ENCODE measurements at regions not wholly inside any gene's neighbourhood (a gene's known extent, or its start where the extent isn't known, plus 50 kb on each side); places are given as distances from the start of the nearest gene placed in this dataset.
"Not testable (repeated sequence)": the region's sequence is repeated elsewhere in the genome, so short reads cannot be mapped to it uniquely, and the experiment has no call there.

DNA sequence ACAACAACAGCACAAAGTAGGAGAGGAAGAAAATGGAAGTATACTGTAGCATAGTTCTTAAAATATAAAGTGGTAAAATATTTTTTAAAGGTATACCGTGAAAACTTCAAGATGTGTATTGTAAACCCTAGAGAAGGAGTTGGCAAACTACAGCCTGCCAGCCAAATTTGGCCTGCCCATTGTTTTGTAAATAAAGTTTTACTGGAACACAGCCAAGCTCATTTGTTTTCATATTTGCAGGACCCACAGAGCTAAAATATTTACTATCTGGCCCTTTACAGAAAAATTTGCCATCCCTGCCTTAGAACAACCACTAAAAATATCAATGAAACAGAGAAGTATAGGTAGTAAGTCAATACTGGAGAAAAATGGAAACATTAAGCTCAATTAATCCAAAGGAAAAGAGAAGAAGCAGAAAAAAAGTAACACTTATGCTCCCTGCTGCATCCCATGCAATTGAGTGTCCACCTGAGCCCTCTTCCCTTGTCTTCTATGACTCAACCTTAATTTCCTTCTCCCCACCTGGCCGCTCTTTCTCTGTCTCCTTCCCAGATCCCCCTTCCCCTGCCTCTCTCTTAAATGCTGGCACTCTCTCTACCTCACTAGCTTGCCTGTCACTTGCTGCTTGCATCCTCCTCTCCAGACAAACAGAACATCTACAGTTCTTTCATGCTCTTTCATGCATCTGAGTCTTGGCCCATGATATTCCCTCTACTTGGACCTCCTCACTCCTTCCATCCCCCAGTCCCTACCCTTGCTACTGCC is 50.6 kb upstream of the FER start:
- DNase-seq = no peak

GRCh38 chr5:108696407-108696806 is 51.3 kb upstream of the FER start:
- no peak for DNase-seq

GRCh38 chr5:108688485-108688884 is 59.2 kb upstream of the FER start:
- DNase-seq = no peak

GRCh38 chr5:108687595-108688200 is 60.0 kb upstream of the FER start:
- no peak for DNase-seq

GRCh38 chr5:108686676-108687075 is 61.0 kb upstream of the FER start:
- no peak for DNase-seq

GRCh38 chr5:108685448-108686216 is 62.1 kb upstream of the FER start:
- not testable (repeated sequence) for DNase-seq

DNA sequence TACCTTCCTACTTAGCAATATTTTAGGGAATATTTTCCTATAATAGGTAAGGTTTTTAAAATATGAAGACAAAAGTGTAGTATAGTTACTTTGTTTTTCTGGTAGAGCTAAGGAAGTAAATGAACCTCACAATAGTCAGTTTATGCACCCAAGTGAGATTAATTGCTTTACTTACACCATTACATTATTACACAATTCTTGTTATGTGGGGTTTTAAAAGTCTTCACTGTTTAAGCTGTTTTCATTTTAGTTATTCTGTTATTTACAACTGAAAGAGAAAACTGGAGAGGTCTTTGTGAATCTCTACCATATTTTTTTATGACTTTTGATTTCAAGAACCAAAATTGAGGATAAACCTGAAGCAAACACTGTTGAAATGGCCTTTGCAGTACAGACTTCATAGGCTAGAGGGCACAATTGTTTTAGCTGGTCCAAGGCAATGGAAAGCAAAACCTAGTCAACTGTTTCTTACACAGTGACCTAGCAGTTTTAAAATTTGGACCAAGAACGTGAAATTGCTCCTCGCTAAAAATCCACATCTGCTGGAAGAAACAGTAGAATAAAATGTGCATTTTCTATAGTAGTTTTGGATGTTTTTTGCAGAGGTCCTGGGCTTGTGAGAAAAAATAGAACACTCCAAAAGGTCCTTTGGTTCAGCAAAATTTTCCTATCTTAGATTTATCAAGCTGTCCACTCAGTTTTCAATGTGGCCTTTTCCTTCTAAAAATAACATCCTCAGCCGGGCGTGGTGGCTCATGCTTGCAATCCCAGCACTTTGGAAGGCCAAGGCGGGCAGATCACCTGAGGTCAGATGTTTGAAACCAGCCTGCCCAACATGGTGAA is 66.4 kb upstream of the FER start:
- no peak for DNase-seq

GRCh38 chr5:108678091-108678490 is 69.6 kb upstream of the FER start:
- DNase-seq = no peak

DNA sequence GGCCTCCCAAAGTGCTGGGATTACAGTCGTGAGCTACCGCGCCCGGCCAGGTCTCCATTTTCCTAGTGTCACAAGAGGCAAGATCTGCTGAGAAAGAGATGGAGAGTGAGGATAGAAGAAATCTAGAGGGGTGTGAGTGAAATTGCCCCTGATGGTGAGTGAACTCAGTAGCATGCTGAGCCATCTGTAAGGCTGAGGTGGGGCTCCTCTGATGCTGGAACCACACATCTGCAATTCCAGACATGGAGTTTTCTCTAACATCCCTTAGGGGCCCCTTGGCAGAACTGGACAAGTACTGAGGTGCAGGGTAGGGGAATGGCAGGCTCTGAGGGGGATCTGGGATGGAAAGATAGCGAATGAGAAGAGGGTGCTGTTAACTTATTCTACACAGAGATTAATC is 72.0 kb upstream of the FER start:
- DNase-seq = no peak

- no peak for DNase-seq
Measured at GRCh38 chr5:108672639-108673038, 75.1 kb upstream of the FER start.

DNA sequence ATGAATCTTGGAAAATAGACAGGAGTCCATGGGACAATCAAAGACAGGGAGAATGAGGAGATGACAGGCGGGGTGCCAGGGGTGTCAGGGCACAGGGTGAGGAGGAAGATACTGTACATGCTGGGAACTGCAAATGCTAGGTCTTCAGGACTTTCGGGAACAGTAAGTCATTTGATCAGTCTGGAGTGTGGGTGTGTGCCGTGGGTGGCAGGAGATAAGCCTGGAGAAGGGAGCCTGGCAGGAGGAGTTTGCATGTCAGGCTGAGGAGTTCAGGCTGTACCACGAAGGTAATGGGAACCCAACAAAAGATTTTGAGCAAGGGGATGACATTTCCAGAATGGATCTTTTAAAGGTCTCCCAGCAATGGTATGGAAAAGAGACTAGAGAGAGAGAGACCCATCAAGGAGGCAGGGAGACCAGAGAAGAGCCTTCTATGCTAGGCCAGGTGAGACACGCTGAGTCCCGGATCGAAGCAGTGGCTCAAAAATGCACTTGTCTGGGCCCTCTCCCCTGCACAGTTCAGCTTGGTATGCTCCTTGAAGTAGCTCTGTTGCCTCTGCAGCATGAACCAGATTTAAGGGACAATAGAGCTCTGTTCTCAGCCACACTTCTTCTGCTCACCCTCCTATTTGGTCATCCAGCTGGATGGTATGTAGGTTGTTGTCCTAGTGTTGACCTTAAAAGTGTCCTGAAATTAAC is 77.0 kb upstream of the FER start:
- no peak for DNase-seq

DNA sequence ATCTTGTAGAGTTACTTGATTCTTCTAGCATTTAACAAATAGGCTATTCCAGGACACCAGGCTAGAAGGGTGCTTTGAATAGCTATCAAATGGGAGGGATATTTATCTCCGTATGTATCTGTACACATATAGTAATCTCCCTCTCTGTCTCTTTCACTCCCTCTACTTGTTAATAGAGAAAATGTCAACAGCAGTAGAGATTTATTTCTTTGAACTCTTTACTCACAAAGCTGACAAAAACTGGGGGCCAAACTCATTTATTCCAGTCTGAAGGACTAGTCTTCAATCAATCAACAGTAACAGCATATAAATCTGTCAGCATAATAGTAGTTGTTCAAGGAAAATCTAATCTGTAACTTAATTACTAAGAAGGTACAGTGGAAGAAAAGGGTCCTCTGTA is 78.2 kb upstream of the FER start:
- no peak for DNase-seq

DNA sequence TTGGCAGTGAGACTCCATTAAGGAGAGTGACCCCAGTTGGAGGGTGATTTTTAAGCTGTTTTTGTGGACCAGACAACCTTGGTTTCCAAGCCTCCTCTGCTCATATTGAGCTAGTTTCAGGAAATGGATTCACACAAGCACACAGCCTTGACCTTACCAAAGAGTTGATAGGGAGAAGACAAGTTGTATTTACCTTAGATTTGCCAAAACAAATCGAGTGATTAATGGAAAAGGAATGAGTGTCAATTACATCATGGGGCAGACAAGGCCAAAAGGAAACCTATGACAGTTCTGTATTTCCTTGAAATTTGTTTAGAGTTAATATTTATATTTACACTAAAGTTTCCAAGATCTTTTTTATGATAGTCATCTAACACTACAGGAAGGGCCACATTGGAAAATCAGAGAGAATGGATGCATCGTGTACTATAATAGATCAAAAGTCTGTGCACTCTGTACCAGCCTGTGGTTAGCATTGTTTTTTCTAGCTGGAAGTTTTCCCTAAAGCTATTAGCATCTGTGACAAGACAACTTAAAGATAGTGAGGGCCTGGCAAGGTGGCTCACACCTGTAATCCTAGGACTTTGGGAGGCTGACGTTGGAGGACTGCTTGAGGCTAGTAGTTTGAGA is 86.0 kb upstream of the FER start:
- no peak for DNase-seq

- DNase-seq = no peak
Measured at GRCh38 chr5:108661024-108661423, 86.7 kb upstream of the FER start.

DNA sequence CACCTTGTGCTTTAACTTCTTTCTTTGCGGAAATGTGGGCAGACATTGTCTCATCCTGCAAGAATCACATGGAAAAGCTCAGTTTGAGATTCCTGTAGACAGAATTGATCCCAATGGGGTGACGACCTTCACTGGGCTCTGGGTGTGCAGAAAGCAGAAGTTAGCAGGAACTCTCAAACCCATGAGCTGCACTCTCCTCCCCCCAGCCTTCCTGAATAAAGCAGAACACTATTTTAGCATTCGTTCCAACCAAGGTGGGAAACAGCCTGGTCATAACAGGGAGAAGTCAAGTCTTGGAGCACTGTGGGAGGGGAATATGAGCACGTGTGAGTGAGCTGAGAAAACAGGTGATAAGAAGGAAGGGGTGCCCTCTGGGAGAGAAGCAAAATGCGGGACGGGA is 87.4 kb upstream of the FER start:
- no peak for DNase-seq

- no peak for DNase-seq
Measured at GRCh38 chr5:108659531-108659930, 88.2 kb upstream of the FER start.

- no peak for DNase-seq
Measured at GRCh38 chr5:108655750-108656450, 91.8 kb upstream of the FER start.

DNA sequence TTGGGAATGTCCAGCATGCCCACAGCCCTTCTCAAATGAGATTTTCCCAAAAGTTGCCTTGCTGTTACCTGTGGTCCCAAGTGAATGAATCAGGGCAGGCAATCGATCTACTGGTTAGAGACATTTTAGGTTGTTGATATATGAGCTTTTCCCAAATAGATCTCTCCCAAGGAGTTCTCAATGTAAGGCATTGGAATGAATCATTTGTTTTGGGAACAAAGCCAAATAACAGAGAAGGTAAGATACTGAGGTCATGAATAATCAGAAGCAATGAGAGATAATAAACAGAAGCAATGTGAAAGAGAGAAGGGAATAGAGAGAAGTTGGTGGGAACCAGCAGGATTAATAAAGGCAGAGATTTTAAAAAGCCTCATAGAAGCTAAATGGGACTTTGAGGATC is 93.6 kb upstream of the FER start:
- DNase-seq = no peak

GRCh38 chr5:108653201-108653600 is 94.5 kb upstream of the FER start:
- DNase-seq = no peak

DNA sequence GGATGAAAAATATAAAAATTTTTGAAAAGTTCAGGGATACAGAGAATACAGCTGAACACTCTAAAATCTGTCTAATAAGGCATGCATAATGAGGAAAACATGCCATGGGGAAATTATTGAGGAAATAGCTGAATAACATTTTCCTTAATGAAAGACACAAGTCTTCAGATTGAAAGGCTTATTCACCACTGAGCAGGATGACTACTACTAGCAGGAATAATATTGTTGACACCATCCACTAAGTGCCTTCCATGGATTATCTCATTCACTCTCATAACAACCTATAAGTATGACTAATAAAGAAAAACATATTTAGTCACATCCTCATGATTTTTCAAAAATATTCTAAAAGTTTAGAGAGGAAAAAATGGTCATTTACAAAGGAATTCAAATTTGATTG is 96.7 kb upstream of the FER start:
- DNase-seq = no peak

GRCh38 chr5:108649646-108650045 is 98.1 kb upstream of the FER start:
- no peak for DNase-seq
